Mesothelial cell of epicardium (in vitro differentiated cells): ENCODE measurements at regions not wholly inside any gene's neighbourhood (a gene's known extent, or its start where the extent isn't known, plus 50 kb on each side); places are given as distances from the start of the nearest gene placed in this dataset.
"Not testable (repeated sequence)": the region's sequence is repeated elsewhere in the genome, so short reads cannot be mapped to it uniquely, and the experiment has no call there.

Experiments
- DNase-seq, 2 experiments: peaks; one replicate each; pipeline ENCODE4 v3.0.0; 2021; ENCODE audit warnings: low spot score in 2 of 2; ENCODE audit not compliant: unreplicated experiment in 2 of 2
- H3K27ac Mint-ChIP-seq: 2 replicates; pipeline ENCODE4 v1.8.0; 2021; ENCODE audit warnings: mixed read lengths
- H3K27me3 Mint-ChIP-seq: 2 replicates; pipeline ENCODE4 v1.8.0; 2021; ENCODE audit warnings: low read depth, mixed read lengths
- H3K36me3 Mint-ChIP-seq: 2 replicates; pipeline ENCODE4 v1.8.0; 2021; ENCODE audit warnings: mixed read lengths
- H3K4me1 Mint-ChIP-seq: 2 replicates; pipeline ENCODE4 v1.8.0; 2021; ENCODE audit warnings: mixed read lengths
- H3K4me3 Mint-ChIP-seq: 2 replicates; pipeline ENCODE4 v1.8.0; 2021; ENCODE audit warnings: mild to moderate bottlenecking, moderate library complexity, mixed read lengths
- H3K9me3 Mint-ChIP-seq: 2 replicates; pipeline ENCODE4 v1.8.0; 2021; ENCODE audit warnings: mixed read lengths
- CTCF ChIP-seq: fragments of 200-600 bp; sonication (generic); IDR thresholded peaks from one replicate; pipeline ENCODE4 v1.5.0; 2021; ENCODE audit warnings: antibody characterized with exemption; ENCODE audit not compliant: unreplicated experiment

- Mint-ChIP-seq H3K4me3 (no peak overlapping the region), H3K4me1 (peaks cover 10% of the 10 kb centered on the region), H3K9me3 (peaks cover 6% of the 10 kb centered on the region), H3K27ac (no peak overlapping the region), H3K36me3 (no peaks in the 10 kb centered on the region), H3K27me3 (no peaks in the 10 kb centered on the region)
- DNase-seq: no peak
- no peak for TF ChIP-seq CTCF
Observed at GRCh38 chr7:8885480-8886000, 452.1 kb downstream of the NXPH1 start.

GRCh38 chr7:8890346-8890745 lies 456.9 kb downstream of the NXPH1 start:
- H3K4me1 Mint-ChIP-seq, H3K36me3 Mint-ChIP-seq, H3K9me3 Mint-ChIP-seq, H3K4me3 Mint-ChIP-seq, H3K27me3 Mint-ChIP-seq, DNase-seq, H3K27ac Mint-ChIP-seq: not testable (repeated sequence)

GRCh38 chr7:8893775-8894174 lies 460.4 kb downstream of the NXPH1 start:
- H3K4me1 Mint-ChIP-seq: peaks cover 4% of the 10 kb centered on the region
- H3K27ac Mint-ChIP-seq: no peak overlapping the region
- H3K27me3 Mint-ChIP-seq: no peaks in the 10 kb centered on the region
- peaks cover 6% of the 10 kb centered on the region for H3K9me3 Mint-ChIP-seq
- no peak for TF ChIP-seq CTCF
- no peaks in the 10 kb centered on the region for H3K36me3 Mint-ChIP-seq
- DNase-seq: no peak
- no peak overlapping the region for H3K4me3 Mint-ChIP-seq

DNA sequence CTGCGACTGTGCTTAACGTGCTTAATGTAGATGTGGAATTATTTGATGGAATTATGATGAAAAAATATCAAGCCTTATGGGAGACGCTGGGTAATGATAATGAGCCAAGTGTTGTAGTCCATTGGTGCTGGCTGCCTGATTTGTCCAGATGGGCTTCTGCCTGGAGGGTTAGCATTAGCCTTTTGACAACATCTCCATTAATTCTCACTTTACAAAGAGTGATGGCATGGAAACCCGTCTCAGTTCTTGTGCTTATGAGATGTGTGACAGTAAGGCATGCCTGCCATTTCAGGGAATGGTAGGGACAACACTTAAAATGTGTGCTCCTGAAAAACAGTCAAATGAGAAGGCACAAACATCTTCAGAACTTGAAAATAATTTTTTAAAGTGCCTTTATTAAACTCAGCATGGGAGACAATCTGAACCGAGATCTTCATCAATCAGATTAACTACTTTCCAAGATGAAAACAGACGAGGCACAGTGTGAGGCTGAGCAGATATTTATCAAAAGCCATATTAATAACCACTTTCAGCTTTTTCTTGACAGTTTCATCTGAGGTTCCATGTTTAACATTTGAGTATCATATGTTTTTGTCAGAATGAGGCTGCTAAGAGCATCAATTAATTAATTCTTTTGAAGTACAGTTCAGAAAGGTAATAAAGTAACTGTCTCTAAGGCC lies 473.1 kb downstream of the NXPH1 start:
- Mint-ChIP-seq H3K27me3 (peaks cover 1% of the 10 kb centered on the region), H3K36me3 (no peaks in the 10 kb centered on the region), H3K27ac (no peak overlapping the region), H3K4me3 (no peak overlapping the region), H3K9me3 (no peaks in the 10 kb centered on the region), H3K4me1 (peaks cover 12% of the 10 kb centered on the region)
- no peak for DNase-seq
- no peak for TF ChIP-seq CTCF

DNA sequence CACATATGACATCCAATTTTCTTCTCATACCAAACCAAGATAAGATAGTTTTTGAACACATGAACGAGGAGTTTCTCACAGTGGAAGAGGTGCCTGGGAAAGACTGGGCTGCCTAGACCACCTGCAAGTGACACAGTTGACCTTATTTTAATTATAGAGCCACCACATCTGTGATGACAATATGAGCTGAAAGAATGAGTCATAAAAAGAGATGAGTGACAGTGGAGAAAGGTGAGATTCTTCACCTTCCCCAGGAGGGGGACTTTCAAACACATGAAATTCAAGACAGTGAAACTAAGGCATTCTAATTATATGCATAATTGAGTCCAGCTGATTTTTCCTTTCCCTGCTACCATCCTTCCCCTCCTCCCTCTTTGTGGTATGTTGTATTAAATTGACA lies 475.5 kb downstream of the NXPH1 start:
- no peaks in the 10 kb centered on the region for H3K9me3 Mint-ChIP-seq
- H3K36me3 Mint-ChIP-seq: no peaks in the 10 kb centered on the region
- H3K4me3 Mint-ChIP-seq: no peak overlapping the region
- peaks cover 15% of the 10 kb centered on the region for H3K4me1 Mint-ChIP-seq
- TF ChIP-seq CTCF: no peak
- no peak overlapping the region for H3K27ac Mint-ChIP-seq
- peaks cover 1% of the 10 kb centered on the region for H3K27me3 Mint-ChIP-seq
- DNase-seq: no peak

- DNase-seq: no peak
- H3K4me3 Mint-ChIP-seq: no peak overlapping the region
- no peak overlapping the region for H3K27ac Mint-ChIP-seq
- H3K9me3 Mint-ChIP-seq: no peaks in the 10 kb centered on the region
- peaks cover 7% of the 10 kb centered on the region for H3K4me1 Mint-ChIP-seq
- no peak for TF ChIP-seq CTCF
- no peaks in the 10 kb centered on the region for H3K27me3 Mint-ChIP-seq
- H3K36me3 Mint-ChIP-seq: no peaks in the 10 kb centered on the region
Observed at GRCh38 chr7:8913682-8914081, 480.3 kb downstream of the NXPH1 start.
